LNCAP (cell line): ENCODE measurements at regions not wholly inside any gene's neighbourhood (a gene's known extent, or its start where the extent isn't known, plus 50 kb on each side); places are given as distances from the start of the nearest gene placed in this dataset.
A peak's percentile ranks its signal among the peaks of the same experiment; 100 is the strongest.

ENCODE experiments used
- TF ChIP-seq, protein P1 (sequence below): fragments of 450-650 bp; IDR thresholded peaks from 2 replicates; pipeline ENCODE4 v1.5.1; 2017; ENCODE audit warnings: mild to moderate bottlenecking

DNA sequence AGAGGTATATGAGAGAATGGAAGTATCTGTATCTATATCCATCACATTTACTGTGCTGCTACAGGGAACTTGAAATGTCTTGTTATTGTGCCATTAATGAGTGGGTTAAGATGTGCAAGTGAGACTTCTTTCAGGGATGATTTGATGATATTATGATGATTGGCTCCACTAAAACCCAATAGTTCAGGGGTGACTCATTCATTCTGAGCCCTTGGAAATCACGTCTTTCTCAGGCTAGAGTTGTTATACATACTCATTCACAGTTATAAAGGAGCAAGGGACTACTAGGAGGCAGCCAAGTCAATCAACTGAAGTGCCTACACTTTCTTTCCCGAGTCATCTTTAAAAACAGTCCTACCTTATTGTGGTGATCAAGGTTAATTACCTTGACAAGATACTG, 1109.8 kb upstream of the B3GALT2 start:
- TF ChIP-seq, protein P1, sequence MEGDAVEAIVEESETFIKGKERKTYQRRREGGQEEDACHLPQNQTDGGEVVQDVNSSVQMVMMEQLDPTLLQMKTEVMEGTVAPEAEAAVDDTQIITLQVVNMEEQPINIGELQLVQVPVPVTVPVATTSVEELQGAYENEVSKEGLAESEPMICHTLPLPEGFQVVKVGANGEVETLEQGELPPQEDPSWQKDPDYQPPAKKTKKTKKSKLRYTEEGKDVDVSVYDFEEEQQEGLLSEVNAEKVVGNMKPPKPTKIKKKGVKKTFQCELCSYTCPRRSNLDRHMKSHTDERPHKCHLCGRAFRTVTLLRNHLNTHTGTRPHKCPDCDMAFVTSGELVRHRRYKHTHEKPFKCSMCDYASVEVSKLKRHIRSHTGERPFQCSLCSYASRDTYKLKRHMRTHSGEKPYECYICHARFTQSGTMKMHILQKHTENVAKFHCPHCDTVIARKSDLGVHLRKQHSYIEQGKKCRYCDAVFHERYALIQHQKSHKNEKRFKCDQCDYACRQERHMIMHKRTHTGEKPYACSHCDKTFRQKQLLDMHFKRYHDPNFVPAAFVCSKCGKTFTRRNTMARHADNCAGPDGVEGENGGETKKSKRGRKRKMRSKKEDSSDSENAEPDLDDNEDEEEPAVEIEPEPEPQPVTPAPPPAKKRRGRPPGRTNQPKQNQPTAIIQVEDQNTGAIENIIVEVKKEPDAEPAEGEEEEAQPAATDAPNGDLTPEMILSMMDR = no peak

DNA sequence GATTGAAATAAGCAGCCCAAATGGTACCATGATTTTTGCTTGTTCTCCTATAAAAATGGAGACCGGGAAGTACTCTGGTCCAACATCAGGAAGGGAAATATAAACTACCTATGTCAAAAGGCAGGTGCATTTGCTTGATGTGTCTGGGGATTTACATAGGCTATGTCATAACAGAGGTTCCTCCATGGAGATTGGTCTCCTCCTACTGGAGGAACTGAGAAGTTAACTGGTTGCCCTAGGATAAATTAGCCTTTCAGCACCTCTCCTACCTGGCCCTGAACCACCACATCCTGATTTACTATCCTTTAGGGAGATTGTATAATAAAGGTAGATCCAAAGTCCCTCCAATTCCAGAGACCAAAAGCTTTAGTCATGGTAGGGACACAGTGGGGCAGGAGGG, 1109.3 kb upstream of the B3GALT2 start:
- TF ChIP-seq, protein P1 = peak; percentile 69

DNA sequence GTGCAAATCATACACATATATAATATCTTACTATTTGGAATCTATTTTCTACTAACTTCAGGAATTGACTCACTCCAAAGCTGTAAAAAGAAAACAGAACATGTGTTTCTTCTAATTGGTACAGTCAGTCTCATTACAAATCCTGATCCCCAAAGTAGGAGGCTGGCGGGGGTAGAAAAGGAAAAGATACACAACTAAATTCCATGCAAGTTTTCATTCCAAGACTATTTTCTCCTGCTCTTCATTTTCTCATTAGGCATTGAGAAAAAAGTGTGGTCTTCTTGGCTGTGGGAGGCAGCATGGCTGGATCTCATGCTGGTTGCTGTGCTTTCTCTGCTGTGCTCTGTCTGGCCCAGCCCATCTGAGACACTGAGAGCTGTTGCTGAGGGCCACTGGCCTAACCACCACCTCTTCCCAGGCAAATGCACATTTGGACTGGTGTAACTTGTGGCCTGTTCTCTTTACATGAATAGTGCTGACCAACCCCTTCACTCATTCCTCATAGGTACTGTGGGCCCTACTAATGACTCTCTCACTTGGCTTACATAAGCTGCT, 1107.5 kb upstream of the B3GALT2 start:
- TF ChIP-seq, protein P1 = no peak

DNA sequence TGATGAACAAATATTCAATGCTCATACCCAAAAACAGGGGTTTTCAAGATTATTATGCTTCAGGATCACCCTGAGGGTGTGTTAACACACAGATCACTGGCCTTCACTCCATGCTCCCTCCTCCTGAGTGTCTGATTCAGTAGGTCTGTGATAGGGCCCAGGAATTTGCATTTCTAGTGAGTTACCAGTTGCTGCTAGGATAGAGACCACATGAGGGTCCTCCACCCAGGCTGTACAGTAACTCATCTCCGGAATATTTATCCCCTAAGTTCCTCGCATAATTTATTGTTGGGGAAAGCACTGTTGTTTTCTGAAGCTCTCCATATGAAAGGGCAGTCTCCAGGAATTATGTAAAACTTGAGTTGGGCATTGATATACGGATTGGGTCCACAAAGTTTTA, 1106.6 kb upstream of the B3GALT2 start:
- TF ChIP-seq, protein P1 = no peak

DNA sequence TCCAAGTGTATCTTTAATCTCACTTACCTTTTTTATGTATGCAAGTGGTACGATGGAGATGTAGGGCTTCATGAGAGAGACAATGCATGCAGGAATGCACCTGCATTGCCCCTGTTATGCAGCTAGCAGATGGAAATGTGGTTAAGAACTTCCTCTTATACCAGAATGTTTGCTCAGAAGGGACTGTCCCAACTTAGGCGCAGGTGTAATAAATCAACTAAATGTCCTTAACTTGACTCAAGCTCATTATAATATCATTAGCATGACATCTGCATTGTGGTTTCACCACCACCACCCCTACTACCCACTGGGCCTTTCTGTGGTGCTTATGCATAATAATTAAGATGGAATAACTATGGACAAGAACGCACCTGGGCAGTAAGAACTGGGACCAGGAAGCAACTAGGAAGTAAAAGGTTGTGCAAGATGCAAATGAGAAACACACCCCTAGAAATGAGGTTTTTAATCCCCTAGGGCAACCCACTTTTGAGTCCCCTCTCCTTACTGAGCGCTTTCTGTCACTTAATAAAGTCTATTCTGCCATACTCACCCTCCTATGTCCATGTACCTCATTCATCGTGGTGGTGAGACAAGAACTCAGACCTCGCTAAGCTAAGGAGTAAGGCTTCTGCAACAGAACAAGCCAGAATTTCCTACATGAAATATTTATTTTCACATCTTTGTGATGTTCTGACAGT, 1103.3 kb upstream of the B3GALT2 start:
- TF ChIP-seq, protein P1 = no peak

DNA sequence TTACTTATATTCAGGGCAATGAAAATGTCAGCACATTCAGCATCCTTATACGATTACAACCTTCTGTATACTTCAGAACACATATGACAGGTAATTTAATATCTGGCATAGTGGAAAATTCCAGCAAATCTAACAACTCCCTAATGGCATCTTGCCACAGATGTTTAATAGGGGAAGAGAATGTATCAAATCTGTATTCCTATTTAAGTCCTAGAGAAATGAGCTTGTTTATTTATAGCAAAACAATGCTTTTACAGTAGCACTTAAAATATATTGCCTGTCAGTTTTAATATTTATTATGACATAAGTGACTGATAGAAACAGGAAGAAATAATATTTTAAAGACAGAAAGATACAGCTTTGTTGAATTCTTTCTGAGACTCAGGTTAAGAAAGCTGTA, 1101.8 kb upstream of the B3GALT2 start:
- TF ChIP-seq, protein P1 = no peak

DNA sequence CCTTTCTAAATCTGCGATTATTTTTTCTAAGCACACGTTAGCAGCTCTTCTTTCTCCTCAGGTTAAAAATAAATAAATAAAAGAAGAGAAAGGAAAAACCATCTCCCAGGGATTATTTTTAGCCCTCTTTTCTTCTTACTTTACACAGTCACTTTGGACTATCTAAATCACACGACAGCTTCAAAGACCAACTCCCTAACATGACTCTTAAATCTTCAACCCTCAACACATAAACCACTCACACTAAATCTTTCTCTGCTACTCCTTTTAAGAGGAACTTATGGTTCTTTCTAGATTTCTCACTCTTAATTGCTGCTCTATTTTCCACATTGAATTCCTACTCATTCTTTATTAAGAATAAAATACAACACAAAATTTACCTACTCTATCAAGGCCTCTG, 1095.0 kb upstream of the B3GALT2 start:
- TF ChIP-seq, protein P1 = no peak
